Muscle of leg (tissue), 3 donors: ENCODE measurements at regions not wholly inside any gene's neighbourhood (a gene's known extent, or its start where the extent isn't known, plus 50 kb on each side); places are given as distances from the start of the nearest gene placed in this dataset.

Experiments
- DNase-seq: peaks from one replicate; pipeline ENCODE4 v3.0.0; 2013
- H3K27ac ChIP-seq: one replicate; pipeline ENCODE4 v1.5.1; 2013; ENCODE audit warnings: mild to moderate bottlenecking, low read length, control low read depth
- H3K27me3 ChIP-seq: one replicate; pipeline ENCODE4 v1.6.1; 2013; ENCODE audit warnings: low read length; ENCODE audit not compliant: control insufficient read depth, insufficient read depth
- H3K36me3 ChIP-seq: one replicate; pipeline ENCODE4 v1.6.1; 2013; ENCODE audit warnings: low read length; ENCODE audit not compliant: control insufficient read depth, insufficient read depth
- H3K4me1 ChIP-seq: one replicate; pipeline ENCODE4 v1.6.1; 2013; ENCODE audit warnings: low read length; ENCODE audit not compliant: control insufficient read depth, insufficient read depth
- H3K4me3 ChIP-seq: one replicate; pipeline ENCODE4 v1.5.1; 2013; ENCODE audit warnings: low read length, control low read depth
- H3K9me3 ChIP-seq: replicated peaks from 2 replicates; pipeline ENCODE4 v1.6.1; 2013; ENCODE audit warnings: low read depth, low read length; ENCODE audit not compliant: control insufficient read depth
- WGBS: methylation state at CpG from one replicate; pipeline ENCODE4 v1.1.5; 2013; ENCODE audit warnings: missing lambda C conversion rate; ENCODE audit not compliant: insufficient coverage; 5-methylcytosine and 5-hydroxymethylcytosine counted together

- H3K9me3 ChIP-seq = no peaks in the 10 kb centered on the region
- H3K27me3 ChIP-seq = no peaks in the 10 kb centered on the region
- H3K4me1 ChIP-seq = no peaks in the 10 kb centered on the region
- H3K4me3 ChIP-seq = no peak overlapping the region
- no peak overlapping the region for H3K27ac ChIP-seq
- no peaks in the 10 kb centered on the region for H3K36me3 ChIP-seq
- WGBS = 100% methylated on average over 5 of the region's 8 CpGs
- DNase-seq = no peak
These were observed 51.4 kb upstream of the KLF9 start for GRCh38 chr9:70465904-70466303.

DNA sequence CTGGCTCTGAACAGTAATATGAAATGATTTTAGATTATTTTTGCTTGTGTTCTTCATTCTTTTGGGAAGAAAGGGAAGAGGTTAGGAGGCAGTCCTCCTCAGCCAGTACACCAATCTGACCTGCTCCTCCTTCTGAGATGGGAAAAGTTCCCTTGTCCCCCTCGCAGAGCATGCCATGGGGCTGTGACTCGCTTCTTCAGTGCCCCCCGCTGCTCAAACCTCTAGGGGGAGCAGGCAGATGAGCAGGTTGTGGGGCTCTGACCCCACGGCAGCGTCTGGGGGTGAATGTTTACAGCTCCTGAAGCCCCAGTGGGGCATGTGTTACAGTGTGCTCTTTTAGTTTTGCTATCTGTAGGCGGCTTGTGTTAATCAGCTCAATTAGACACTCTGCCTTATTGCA lies 50.9 kb upstream of the KLF9 start:
- WGBS = 75% methylated on average over 3 of the region's 6 CpGs
- Histone ChIP-seq H3K9me3 (no peaks in the 10 kb centered on the region), H3K27me3 (no peaks in the 10 kb centered on the region), H3K4me1 (no peaks in the 10 kb centered on the region), H3K4me3 (no peak overlapping the region), H3K27ac (no peak overlapping the region), H3K36me3 (no peaks in the 10 kb centered on the region)
- no peak for DNase-seq
